Type B pancreatic cell (in vitro differentiated cells): ENCODE measurements at regions not wholly inside any gene's neighbourhood (a gene's known extent, or its start where the extent isn't known, plus 50 kb on each side); places are given as distances from the start of the nearest gene placed in this dataset.

Experiments
- DNase-seq: peaks from one replicate; pipeline ENCODE4 v3.0.0; 2021; ENCODE audit warnings: mixed read lengths; ENCODE audit not compliant: unreplicated experiment; ENCODE audit errors: extremely low spot score
- H3K27ac Mint-ChIP-seq: 2 replicates; pipeline ENCODE4 v1.8.0; 2021; ENCODE audit warnings: mild to moderate bottlenecking, mixed read lengths
- H3K27me3 Mint-ChIP-seq: 2 replicates; pipeline ENCODE4 v1.8.0; 2021; ENCODE audit warnings: mixed read lengths
- H3K36me3 Mint-ChIP-seq: 2 replicates; pipeline ENCODE4 v1.8.0; 2021; ENCODE audit warnings: mixed read lengths
- H3K4me1 Mint-ChIP-seq: one replicate; pipeline ENCODE4 v1.8.0; 2021; ENCODE audit warnings: mixed read lengths; ENCODE audit not compliant: unreplicated experiment
- H3K4me3 Mint-ChIP-seq: 2 replicates; pipeline ENCODE4 v1.8.0; 2021; ENCODE audit warnings: mild to moderate bottlenecking, mixed read lengths
- H3K9me3 Mint-ChIP-seq: 2 replicates; pipeline ENCODE4 v1.8.0; 2021; ENCODE audit warnings: mixed read lengths
- CTCF ChIP-seq: fragments of 200-600 bp; sonication (generic); conservative IDR thresholded peaks from 2 replicates; pipeline ENCODE4 v1.5.0; 2021; ENCODE audit warnings: antibody characterized with exemption, mild to moderate bottlenecking

DNA sequence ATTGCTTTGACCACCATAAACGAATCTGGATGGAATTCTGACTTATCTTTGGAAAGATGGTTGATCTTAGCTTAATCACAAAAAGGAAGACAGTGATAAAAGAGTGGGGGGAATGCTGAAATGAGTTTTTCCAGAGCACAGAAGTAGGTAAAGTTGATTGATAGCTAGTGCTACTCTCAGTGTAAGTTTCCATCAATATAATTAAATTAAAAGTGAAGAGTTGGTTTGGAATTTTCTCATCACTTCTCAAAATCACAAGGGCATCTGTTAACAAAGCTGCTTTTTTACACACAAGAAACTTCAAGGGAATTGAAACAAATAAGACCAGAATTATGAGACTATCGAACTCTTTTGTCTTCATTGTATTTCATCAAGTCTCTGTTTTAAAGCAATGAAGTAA is 1217.3 kb downstream of the REEP3 start:
- Mint-ChIP-seq H3K27me3 (no peaks in the 10 kb centered on the region), H3K4me1 (no peaks in the 10 kb centered on the region), H3K4me3 (no peak overlapping the region), H3K9me3 (peaks cover 5% of the 10 kb centered on the region), H3K27ac (no peak overlapping the region), H3K36me3 (no peaks in the 10 kb centered on the region)
- no peak for DNase-seq
- TF ChIP-seq CTCF: no peak

- no peaks in the 10 kb centered on the region for H3K36me3 Mint-ChIP-seq
- peaks cover 5% of the 10 kb centered on the region for H3K9me3 Mint-ChIP-seq
- no peaks in the 10 kb centered on the region for H3K27me3 Mint-ChIP-seq
- no peak overlapping the region for H3K4me3 Mint-ChIP-seq
- H3K27ac Mint-ChIP-seq: no peak overlapping the region
- TF ChIP-seq CTCF: no peak
- no peak for DNase-seq
- H3K4me1 Mint-ChIP-seq: peaks cover 5% of the 10 kb centered on the region
These were observed 1224.4 kb downstream of the REEP3 start for GRCh38 chr10:64745565-64745964.

DNA sequence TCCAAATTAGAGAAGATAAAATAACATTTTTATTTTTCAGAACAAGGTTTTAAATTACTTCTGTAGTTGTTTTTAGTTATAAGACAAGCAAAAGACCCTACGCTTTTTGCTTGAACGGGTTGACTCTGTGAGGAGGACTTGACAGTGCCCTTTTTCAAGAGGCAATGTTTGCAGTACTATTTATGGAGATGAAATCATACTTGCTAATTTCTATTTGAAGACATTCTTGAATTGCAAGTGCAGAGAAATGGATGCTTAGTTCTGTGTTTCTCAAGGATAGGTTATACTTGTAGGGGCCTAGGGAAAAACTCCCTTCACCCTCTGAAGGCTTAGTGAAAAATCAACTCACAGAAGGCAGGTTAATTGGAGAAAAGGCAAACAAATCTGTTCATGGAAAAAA is 1229.5 kb downstream of the REEP3 start:
- TF ChIP-seq CTCF: no peak
- Mint-ChIP-seq H3K27me3 (no peaks in the 10 kb centered on the region), H3K4me1 (no peaks in the 10 kb centered on the region), H3K27ac (no peak overlapping the region), H3K9me3 (no peaks in the 10 kb centered on the region), H3K36me3 (no peaks in the 10 kb centered on the region), H3K4me3 (no peak overlapping the region)
- DNase-seq: no peak

DNA sequence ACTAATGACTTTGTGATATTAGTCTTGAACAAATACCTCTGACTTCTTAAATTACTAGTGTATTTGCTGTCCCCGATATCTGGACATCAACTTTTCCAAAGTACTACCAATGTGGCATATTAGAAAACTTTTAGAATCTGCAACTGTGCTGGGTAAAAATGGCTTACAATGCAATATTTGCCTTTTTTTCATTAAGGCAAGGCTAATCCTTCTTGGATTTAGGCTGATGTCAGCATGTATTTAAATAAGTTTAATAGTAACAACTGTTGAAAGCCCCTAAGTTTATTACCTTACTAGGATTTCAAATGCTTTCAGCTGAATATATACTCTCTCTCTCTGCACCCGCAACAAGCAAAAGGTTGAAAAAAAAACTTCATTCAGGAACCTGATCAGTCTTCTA is 1232.3 kb downstream of the REEP3 start:
- DNase-seq: no peak
- H3K27me3 Mint-ChIP-seq: no peaks in the 10 kb centered on the region
- H3K27ac Mint-ChIP-seq: no peak overlapping the region
- no peaks in the 10 kb centered on the region for H3K9me3 Mint-ChIP-seq
- H3K4me3 Mint-ChIP-seq: no peak overlapping the region
- H3K36me3 Mint-ChIP-seq: no peaks in the 10 kb centered on the region
- no peak for TF ChIP-seq CTCF
- H3K4me1 Mint-ChIP-seq: no peaks in the 10 kb centered on the region

DNA sequence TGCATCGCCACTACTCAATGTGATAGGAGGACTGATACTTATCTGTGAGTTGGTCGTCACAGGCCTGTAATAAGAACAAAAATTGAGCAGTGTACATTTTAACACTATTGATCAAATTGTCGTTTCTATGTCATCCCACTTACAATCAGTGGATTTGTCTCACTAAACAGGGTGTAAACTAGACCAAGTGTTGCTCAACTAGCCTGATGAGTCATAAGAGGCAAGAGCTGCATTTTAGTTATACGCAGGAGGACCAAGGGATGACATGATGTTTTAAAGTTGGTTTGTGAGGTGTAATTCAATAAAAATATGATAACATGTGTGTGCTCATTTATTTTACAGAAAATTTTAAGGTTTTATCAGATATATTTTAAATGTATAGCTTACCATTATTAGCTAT is 1239.2 kb downstream of the REEP3 start:
- DNase-seq: no peak
- no peaks in the 10 kb centered on the region for H3K36me3 Mint-ChIP-seq
- H3K4me3 Mint-ChIP-seq: no peak overlapping the region

More for the DNA sequence above, 1239.2 kb downstream of the REEP3 start:
- no peak overlapping the region for H3K27ac Mint-ChIP-seq
- H3K9me3 Mint-ChIP-seq: no peaks in the 10 kb centered on the region
- no peaks in the 10 kb centered on the region for H3K27me3 Mint-ChIP-seq
- no peak for TF ChIP-seq CTCF
- no peaks in the 10 kb centered on the region for H3K4me1 Mint-ChIP-seq
